LoVo (cell line): ENCODE measurements at regions not wholly inside any gene's neighbourhood (a gene's known extent, or its start where the extent isn't known, plus 50 kb on each side); places are given as distances from the start of the nearest gene placed in this dataset.

ENCODE experiments used
- DNase-seq: peaks from one replicate; pipeline ENCODE4 v3.0.0-alpha.2; 2016; ENCODE audit warnings: low spot score

DNA sequence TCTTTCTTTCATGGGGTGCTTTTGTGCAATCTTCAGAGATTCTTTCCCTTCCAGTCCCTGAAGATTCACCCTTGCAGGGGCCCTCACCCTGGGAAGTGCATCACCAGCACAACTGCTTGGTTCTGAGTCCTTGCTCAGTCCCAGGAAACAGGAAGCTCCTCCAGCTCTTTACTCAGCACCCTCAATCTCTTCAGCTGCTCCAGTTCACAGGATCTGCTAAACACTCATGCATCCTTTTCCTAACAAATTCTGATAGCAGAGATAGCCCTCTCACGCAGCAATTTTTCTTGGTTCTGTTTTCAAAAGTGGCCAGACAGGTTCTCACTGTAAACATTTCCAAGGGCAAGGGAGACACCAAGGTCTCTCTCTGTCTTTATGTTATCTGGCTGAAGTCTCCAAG is 823.1 kb downstream of the LIG4 start:
- no peak for DNase-seq

DNA sequence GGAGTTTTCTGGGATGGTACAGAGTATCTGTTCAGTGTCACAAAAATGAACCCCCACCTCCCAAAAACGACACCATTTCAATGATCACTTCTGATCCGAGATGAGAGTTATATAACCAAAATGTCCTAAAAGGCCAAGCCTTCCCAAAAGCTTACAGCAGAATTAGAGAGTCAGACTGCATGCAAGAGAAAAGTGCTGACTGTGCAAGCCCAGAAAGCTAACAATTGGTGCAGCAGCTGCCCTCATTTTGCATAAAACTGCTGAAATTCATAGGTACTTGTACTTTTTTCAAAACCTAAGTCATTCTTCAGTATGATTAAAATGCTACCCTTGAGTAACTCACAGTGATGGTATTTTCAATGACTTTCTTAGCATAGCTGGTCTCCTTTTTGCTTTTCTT is 819.6 kb upstream of the ARGLU1 start:
- no peak for DNase-seq

DNA sequence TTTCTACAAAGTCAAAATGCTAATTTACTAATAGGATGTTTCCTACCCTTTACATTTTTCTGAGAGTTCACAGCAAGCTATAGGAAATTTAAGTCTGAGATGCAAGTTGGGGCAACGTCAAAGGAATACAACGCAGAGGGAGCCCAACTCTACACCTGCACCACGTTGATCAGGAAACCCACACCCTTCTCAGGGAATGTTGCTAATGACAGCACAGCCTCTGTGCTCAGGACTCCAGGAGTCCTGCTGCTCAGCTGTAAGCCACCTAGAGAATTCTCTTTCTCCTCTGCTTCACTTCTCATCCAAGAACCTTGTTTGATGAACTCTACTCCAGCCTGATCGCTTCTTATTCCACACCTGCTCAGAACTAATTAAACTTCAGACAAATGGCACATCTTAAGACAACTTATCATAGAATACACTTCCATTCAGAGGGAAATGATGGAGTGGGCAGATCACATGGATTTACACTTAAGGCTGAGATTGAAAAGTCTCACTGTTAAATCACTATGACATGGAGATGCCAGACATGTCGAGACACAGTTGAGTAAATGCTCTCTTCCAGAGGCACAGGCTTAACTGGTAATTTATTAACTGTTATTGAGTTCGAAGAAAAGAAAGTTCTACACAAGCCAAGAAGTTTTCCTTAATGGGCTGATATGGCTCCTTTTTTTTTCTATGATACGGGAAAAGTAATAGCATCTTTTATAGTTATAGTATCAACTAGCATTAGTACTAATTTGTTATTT is 811.6 kb upstream of the ARGLU1 start:
- no peak for DNase-seq

DNA sequence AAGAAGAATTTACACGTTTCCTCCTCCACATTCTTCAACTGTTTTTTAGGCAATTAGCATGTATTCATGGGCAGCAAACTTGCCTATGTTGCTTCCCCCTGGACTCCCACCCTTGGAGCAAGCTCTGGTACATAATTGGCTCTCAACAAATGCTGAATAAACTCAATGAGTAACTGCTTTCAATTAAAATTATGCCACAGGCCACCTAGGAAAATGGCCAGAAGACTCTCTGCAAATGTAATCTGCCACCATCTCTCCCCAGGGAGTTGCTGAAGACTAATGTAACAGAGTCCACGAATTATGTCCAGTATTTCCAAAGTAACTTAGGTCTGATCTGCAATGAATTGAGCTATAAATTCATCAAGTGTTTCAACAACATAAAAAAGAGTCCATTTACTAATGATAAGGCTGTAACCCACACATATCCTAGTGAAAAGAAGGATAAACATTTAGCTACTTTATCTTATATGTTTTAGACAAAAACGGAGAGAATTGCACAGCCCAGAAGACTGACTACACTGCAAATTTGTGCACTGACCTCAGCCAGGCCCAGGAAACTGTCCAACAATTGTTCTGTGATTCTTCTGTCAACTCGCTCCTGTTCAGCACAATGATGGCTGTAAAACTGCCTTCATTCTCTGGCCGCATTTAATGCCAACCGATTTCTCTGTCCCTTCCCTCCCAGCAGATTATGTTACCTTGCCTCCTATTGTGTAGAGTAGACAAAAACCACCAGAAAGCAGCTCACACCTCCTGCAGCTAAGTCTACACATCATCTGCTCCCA is 808.6 kb upstream of the ARGLU1 start:
- DNase-seq = no peak

DNA sequence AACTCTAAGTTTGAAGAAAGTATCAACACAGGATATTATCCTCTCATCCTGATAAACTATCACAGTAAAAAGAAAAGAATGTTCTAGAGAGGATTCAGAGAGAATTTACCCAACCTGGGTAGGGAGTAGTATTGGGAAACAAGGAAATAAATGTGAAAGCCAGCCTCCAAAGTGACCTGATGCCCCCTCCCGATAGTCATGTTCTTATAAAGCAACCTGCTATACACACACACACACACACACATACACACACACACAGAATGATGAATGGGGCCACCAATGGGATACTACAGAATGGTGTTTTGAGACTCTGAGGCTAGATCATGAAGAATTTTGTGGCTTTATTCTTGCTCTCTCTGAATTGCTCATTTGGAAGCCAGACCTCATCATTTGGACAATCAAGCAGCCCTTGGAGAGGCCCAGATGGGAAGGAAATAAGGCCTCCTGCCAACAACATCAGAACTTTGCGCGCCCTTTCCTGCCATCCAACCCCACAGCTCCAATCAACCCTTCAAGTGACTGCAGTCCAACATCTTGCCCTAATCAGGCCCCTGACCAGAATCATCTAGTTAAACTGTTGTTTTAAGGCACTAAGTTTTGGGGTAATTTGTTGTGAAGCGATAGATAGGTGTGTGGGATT is 807.9 kb upstream of the ARGLU1 start:
- no peak for DNase-seq

DNA sequence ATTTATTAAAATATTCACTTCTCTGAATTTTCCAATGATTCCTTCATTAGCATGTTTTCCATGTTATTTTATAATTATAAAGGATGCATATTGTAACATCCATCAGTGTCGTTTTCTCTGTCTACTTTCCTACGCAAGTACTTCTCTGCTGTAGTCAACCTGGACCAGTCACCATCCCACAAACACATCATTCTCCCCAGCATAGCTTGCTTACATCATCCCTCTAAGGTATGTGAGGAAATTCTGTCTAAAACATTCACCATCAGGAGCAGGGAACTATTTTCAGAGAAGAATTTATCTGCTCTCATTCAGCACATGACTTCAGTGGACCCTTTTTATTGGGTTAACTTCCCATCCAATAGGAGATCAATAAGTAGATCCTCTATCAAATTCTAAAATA is 806.1 kb upstream of the ARGLU1 start:
- DNase-seq = no peak

DNA sequence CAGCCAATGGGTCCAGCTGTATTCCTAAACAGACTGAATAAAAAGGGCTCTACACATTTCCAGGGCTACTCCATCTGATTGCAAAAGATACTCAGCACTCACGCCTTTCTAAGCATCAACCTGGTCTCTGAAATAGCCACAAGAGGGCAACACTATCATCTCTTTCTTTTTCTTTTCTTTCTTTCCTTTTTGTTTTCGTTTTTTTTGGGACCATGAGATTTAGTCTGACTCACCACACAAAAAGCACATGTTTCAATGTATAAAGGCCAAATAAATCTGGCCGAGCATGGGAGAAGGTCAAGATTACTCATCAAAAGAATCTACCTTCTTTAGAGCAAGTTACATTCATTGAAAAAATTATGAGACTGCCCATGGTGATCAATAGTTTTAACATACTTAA is 805.6 kb upstream of the ARGLU1 start:
- no peak for DNase-seq

DNA sequence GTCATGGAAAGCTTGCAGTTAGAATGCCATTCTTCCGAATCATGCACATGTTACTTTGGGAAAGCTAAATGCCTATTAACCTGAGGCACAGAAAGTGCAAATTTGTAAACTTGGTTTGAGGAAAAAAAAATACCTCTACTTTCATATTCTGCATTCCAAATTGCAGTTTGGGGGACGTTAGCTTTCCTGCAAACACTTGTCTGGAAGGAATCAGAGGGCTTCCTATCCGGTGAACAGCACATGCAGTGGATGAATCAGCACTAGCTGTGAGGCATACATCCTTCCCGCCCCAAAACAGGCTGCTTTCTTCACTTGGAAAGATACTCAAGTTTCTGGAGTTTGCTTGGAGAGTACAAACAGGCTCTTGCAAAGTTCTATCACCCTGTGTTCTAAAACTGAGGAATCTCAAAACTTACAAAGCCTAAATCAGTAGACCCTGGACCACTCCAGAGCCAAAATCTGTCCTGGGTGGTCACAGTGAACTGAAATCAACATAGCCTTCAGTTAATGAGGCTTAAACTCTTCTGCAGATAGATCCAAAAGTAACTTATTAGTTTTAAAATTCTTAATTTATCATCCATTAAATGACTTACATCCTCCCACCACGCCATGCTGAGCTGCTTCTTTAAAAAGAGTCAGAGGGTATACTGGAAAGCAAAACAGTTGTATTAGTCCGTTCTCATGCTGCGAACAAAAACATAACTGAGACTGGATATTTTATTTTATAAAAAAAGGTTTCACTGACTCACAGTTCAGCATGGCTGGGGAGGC is 802.3 kb upstream of the ARGLU1 start:
- DNase-seq = no peak

DNA sequence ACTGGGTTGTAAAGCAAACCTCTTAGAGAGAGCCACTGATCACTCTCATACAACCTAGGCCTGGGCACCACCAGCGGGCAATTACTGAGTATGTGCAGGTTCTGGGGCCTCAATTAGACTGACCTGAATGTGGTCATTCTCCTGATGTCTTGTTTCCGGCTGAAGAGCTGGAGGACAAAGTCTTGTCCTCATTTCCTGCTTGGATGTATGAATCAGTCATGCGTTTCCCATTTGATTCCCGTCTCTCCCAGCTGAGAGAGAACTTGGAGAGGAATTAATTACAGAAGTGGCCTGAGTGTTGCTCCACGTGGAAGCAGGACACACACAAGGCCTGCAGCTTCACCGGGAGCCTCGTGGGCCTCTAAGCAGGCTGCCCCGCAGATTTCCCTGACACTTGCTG is 799.3 kb upstream of the ARGLU1 start:
- DNase-seq = no peak

DNA sequence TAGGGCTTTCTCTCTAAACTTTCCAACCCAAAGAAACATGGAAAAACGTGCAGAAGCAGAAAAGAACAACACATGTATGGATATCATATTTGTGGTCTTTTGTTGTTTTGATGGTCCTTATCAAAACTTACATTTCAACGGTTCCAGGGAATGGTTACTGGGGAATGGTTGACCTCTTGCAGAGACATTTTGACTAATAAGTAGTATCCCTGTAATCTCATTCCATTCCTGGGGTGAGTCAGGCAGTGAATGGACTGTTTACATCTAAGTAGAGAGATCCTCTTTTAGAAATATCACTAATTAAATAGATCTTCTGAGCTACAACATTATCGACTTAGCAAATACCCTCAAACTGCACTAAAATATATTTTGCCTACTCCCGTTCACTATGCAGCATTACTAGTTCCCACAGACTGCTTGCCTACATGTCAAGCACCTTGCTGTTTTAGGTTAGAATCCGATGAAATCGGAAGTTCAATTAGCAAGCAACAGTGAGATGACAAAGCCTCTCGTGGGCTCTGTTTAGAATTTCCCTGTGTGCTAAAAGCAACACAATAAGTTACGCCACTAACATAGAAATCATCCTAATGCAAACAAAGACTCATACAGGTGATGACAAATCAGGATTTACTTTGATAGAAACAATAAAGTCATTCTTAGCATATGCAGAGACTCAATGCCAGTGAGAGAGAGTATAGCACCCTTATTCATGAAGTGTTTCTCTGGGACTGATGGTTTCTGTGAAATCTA is 797.7 kb upstream of the ARGLU1 start:
- no peak for DNase-seq

DNA sequence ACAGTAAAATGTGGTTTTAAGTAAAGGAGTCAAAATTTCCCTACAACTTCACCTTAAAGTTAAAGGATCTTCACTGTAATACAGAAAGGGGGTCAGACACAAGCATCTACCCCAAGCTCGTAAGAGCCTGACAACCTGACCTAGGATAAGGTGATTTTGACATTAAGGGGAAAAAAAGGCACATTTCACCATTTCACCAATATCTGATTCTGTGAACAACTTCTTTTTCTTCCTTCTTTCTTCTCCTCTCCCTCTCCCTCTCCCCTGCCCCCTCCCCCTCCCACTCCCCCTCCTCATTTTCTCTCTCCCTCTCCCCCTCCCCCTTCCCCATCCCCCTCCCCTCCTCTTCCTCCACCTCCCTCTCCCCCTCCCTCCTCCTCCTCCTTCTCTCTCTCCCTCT is 796.7 kb upstream of the ARGLU1 start:
- no peak for DNase-seq

DNA sequence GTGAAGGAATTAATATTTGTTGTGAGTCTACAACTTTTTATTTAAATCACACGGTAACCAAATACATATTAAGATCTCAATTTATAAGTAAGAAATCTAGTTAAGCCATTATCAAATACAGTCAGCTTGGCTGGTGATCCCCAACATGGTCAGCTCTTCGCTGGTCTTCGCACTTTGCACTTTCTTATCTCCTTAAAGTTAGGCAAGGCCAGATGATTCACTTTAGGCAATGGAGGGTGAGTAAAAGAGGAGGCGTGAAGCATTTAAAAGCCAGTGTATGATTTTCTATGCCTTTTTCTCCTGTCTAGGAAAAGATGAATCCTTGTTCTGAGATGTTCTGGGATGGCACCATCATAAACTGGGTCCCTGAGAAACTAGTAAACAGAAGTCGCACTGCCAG is 793.7 kb upstream of the ARGLU1 start:
- no peak for DNase-seq

DNA sequence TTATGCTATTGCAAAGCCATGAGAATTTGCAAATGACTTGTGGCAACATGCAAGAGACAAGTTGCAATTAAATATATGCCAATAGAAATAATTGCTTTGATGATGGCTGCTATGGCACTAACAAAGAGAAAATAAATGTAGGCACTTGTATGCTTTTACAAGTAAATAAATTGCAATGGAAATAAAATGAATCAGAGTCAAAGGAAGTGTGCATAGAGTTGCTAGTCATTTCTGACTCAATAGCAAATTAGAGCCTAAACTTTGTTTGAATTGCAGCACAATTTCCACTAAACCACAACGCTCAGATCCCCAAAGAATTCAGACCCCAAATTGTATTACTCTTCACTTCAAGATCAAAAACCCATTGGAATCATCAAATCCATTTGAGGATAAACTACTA is 792.1 kb upstream of the ARGLU1 start:
- no peak for DNase-seq

DNA sequence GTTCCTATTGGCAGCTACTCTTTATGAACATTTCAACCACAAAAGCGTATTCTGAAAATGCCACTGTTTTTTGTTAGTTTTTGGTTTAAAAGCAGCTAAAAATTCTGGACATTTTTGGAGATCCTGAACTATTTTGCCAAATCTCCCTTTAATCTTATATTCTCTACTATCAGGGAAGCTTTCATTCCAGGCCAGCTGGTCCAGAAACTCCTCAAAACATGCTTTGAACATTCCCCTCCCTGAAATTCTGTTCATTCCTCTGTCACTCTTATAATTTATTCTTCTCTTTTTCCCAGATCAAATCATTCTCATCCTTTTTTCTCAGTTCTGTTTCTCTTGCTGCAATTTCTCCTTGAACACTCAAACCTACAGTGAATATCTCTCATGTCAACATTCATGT is 790.9 kb upstream of the ARGLU1 start:
- no peak for DNase-seq

DNA sequence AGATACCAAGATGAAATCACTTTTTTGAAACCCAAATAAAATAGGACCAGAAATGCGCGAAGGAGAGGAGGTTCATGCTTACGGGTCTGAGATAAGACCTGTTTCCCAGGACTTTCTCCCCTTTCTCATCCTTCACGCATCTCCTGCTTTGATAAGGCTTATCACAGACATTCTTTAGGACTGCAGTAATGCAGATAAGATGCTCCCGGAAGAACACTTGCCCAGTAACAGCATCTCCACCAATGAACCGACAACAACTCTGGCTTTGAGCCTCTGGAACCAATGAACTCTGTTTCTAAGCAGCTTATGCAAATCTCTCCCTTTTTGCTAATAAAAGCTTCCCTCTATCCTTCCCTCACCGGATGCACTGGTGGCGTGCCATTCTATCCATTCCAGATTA is 783.4 kb upstream of the ARGLU1 start:
- DNase-seq = no peak

DNA sequence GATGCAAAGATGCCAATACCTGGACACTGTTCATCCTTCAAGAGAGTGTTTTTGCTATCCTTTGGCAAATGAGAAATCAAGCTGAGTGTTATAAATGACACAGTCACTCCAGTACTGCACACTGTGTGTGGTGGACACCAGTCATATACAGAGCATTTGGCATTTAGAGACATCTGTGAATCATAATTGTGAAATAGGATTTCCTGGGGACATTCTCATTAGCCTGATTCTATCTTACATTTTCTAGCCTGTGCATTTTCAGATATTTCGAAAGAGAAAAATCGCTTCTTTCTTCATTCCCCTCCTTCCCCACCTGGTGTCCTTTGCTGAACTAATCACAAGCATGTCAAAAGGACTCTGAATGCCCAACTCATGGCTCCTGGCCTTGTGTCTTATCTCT is 781.0 kb upstream of the ARGLU1 start:
- DNase-seq = no peak

DNA sequence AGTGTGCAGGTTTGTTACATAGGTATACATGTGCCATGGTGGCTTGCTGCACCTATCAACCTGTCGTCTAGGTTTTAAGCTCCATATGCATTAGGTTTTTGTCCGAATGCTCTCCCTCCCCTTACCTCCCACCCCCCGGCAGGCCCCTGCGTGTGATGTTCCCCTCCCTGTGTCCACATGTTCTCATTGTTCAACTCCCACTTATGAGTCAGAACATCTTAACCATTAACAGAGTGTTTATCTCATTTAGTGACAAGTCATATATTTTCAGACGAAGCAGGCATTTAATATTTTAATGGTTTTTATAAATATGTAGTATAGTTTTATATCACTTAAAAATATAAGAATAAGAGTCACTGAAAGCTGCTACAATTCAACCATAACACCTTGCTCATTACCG is 780.5 kb upstream of the ARGLU1 start:
- DNase-seq = no peak

DNA sequence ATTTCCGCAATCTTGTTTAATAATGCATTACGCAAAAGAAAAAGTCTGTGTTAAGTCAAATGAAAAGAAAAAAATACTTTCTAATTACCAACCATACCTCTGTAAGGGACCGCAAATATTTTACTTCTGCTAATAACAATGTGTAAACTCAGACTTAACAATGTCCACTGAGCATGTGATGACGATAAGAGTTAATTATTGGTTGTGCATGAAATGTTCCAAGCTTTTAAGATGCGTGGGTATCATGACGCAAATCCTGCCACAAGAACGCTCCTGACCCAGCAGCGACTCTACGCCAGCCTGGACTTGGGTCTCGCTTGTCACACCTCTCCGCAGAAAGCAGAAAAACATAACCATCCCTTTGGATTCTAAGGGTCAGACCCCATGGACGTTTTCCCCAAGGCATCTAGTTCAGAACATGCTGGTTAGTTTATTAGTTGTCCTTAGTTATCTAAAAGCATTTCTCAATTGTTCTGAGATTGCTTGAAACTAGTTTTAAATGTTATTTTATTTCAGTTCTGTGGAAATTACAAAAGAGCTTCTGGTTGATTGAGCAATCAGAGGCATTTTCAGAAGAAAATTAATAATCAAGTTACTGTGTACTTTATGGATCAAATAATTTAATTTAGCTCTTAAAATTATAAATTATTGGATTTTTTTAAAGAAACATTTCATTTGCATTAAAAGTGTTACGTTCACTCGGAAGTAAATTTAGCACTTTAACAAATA is 779.9 kb upstream of the ARGLU1 start:
- no peak for DNase-seq

DNA sequence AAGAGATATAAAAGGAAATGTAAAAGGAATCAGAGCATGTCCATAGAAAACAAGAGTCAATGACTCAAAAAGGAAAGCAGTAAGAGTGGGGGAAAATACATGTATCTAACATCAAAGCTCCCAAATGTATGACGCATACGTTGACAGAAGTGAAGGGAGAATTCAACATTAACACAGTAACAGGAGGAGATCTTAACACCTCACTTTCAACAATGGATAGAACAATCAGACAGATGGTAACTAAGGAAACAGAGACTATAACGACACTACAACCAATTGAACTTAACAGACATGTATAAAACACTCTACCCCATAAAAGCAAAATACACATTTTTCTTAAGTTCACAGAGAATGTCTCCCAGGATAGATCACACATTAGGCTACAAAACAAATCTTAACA is 774.8 kb upstream of the ARGLU1 start:
- DNase-seq = no peak

DNA sequence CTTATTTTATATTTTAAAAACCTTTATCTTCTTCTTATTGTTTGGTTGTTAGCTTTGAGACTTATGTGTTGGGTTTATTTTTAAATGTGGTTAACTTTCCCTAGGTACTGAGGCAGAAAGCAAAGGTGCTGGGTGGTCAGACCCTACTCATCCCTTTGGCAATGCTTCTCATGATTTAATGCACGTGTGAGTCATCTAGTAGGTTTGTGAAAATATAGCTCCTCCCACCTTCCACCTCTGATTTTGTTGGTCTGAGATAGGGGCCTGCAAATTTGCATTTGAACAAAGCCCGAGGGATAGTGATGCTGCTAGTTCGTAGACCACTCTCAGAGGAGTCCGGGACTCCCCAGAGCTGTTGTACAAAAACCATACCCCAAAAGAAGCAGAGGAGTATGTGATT is 771.3 kb upstream of the ARGLU1 start:
- DNase-seq = no peak

DNA sequence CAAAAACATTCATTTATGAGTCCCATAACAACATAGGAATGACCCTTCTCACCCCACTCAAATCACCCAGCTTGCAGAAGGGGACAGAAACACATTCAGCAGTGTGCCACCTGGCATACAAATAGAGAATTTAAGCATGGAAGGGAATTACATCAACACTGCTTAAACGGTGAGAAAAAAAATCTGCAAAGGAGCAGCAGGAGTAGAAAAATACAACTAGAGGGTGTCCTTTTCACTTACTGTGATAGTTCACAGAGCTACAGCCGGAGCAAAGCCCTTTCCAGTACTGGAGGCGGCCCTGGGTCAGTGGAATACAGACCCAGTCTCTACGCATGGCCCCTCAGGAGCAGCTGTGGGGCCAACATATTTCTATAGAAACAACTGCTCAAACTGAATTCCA is 764.3 kb upstream of the ARGLU1 start:
- DNase-seq = no peak
